GM18868 (cell line): ENCODE measurements at regions not wholly inside any gene's neighbourhood (a gene's known extent, or its start where the extent isn't known, plus 50 kb on each side); places are given as distances from the start of the nearest gene placed in this dataset.
"Not testable (repeated sequence)": the region's sequence is repeated elsewhere in the genome, so short reads cannot be mapped to it uniquely, and the experiment has no call there.

Source experiments
- ATAC-seq: cut with Tn5 transposase; IDR thresholded peaks from one replicate; pipeline ENCODE4 v1.9.1; 2021; ENCODE audit warnings: mild to moderate bottlenecking, moderate library complexity; ENCODE audit not compliant: unreplicated experiment

DNA sequence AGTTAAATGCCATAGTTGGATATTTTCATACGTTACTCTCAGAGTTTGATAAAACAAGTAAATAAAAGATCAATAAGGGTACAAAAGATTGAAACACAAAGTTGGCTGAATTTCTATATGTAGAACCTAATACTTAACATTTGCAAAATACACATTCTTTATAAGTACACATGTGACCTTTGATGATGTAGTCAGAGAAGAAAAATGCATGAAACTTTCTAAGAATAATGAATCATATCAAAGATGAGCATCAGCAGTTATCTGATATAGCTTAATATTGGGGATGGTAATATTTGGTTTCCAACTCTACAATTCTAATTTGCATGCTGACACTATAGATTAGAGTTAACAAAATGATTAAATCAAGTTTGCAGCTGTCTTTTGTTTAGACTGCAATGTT is 188.0 kb upstream of the TGFBR2 start:
- ATAC-seq = no peak

DNA sequence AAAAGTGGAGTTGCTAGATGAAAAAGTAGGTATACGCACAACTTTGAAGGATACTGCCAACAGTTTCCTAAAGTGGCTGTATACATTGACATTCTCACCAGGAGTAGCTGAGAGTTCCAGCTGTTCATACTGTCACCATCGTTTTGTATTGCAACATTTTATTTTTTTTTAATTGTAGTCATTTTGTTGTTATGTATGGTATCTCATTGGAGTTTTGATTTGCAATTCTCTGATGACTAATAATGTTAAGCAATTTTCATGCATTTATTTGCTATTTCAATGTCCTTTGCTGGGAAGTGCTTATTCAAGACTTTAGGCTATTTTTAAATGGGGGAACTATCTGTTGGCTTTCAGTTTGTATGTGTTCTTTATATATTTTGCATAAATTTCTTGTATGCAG is 185.1 kb upstream of the TGFBR2 start:
- no peak for ATAC-seq

DNA sequence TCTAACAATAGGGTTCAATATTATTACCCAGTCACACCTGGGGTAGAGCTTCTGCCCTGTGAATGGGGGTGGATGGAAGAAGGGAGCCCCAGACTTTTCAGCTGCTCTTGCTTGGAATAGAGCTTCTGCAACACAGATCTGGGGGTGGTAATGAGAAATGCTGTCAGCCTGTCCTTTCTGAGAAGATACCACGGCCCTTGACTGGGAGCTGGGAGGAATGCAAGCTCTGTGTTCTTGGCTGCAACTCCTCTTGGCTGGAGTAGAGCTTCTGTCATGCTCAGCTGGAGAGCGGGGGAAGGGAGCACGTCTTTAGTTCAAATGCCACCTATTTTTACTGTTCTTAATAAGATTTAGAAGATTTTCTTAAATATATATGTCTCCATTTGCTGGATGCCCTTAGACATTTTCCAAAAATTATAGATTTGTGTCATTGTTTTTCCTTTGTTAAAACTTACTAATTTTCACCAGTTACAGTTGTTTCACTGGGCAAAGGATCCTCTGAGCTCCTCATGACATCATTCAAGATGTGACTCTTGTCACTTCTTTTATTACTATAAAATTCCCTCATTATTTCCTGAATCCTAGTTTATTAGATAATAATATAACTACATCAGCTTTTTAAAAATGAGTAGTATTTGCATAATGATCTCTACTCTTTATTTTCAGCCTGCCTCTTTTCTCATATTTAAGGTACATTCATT is 180.0 kb upstream of the TGFBR2 start:
- no peak for ATAC-seq

DNA sequence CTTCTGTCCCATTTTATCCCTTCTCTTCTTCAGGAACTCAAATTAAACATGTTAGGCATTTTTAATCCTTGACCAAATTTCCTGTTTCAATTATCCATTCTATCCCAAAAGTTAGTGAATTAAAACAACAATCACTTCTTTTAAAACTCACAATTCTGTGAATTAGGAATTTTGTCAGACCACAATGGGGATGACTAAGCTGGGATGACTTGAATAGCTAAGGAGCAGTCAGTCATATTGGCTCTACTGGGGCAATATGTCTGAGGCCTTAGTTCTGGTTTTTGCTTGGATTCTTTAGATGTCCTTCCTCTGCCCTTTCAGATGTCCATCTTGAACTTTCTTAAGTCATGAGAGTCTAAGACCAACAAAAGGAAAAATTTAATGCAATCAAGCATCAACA is 178.2 kb upstream of the TGFBR2 start:
- ATAC-seq = no peak

DNA sequence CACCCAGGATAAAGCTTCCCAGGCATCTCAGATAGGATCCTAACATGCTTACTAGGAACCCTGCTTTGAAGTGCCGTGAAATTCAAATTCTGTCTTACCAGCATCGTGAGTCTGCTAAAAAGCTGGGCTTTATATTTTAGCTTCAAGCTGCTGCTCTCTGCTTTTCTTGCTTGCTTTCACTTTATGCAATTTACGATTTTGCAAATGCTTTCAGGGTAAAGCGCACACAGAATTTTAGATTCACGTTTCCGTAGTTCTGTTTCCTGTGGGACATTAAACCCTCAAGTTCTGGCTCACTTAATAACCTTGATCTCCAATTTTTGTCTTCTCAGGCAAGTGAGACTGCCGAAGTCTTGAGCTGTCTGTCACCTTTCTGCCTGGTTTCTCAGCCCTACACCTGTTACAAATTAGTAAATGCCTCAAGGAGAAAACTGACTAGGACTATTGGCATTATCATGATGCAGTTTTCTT is 170.5 kb upstream of the TGFBR2 start:
- ATAC-seq = no peak

DNA sequence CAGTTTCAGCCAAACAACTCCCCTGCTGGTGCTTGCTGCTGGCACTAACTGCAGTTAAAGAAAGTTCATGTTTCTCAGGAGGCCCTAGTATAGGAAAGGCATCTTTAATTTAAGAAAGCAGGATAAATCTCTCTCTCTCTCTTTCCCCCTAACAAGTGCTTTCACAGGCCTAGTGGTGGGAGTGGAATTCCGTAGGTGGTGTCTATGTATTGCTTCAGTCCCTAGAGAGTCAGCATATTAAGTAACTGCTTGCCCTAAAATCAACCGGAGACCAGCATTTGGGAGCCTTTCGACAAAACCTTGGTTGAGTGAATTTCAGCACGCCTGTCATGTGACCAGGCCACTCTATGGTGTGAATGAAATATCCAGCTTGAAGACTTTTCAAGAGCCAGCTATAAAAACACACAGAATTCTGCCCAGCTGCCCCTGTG is 169.2 kb upstream of the TGFBR2 start:
- ATAC-seq = no peak

DNA sequence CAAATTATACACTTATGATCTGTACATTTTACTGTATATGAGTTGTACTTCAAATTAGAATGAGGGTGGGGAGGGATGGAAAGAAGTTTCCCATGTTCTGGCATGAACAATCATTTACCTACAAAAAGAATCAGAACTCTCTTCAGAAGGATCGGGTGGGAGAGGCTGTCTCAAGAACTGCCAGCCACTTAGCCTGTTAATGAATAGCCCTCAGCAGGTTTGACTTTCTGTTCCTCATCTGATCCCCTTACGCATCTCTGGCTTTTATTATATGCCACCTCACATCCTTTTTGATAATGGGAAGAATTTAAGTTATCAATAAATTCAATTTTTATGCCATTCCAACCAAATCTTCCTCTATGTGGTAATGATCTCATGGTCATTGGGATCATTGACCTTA is 168.3 kb upstream of the TGFBR2 start:
- no peak for ATAC-seq

DNA sequence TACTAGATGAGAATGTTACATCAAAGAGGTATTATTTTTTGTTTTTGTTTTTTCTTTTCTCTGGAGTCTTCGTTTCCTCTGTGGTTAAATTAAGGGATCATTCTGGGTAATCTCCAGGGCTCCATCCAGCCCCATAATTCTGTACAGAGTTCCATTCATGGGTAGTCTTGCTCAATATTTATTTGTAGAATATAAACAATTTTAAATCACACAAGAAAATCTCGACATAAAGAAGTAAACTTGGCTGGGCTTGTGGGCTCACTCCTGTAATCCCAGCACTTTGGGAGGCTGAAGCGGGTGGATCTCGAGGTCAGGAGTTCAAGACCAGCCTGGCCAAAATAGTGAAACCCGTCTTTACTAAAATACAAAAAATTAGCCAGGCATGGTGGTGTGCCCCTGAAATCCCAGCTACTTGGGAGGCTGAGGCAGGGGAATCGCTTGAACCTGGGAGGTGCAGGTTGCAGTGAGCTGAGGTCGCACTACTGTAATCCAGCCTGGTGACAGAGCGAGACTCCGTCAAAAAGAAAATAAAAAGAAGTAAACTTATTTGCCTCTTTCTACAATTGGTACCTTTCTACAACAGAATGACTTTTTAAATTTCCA is 166.8 kb upstream of the TGFBR2 start:
- ATAC-seq = no peak

DNA sequence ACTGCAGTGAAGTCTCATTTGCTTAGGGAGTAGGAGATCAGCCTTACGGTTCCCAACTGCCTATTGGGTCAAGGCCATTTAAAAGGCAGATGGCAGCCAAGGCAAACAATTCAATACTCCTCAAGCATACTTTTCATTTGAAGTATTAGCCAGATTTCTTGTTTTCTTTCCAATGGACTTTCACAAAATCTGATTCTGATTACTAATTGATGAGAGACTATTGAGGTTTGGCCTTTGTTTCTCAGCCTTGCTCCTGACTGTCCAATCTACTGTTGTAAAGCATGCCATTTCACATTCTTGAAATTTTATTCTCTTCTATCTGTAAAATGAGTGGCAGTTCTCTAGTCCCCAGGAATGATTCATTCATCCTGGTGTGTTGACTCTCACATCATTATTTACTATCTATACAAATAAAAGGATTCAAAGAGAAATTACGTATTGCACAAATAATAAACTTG is 166.2 kb upstream of the TGFBR2 start:
- no peak for ATAC-seq

DNA sequence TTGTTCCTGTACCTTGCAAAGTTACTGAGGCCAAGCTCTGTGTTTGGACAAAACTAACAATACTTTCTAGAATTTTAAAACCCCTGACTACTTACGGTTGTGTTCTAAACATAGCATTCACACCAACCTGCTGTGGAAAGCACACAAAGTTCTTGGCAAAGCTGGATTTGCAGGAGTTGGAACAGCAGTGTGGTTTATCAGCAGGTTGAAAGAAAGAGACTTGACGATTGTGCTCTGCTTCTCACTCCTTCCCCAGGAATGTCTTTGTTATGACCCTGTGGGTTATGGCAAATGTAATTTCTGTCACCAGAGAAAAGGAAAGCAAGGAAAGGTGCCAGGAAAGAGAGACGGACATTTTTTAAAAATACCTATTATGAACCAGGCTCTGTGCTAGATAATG is 165.5 kb upstream of the TGFBR2 start:
- no peak for ATAC-seq

DNA sequence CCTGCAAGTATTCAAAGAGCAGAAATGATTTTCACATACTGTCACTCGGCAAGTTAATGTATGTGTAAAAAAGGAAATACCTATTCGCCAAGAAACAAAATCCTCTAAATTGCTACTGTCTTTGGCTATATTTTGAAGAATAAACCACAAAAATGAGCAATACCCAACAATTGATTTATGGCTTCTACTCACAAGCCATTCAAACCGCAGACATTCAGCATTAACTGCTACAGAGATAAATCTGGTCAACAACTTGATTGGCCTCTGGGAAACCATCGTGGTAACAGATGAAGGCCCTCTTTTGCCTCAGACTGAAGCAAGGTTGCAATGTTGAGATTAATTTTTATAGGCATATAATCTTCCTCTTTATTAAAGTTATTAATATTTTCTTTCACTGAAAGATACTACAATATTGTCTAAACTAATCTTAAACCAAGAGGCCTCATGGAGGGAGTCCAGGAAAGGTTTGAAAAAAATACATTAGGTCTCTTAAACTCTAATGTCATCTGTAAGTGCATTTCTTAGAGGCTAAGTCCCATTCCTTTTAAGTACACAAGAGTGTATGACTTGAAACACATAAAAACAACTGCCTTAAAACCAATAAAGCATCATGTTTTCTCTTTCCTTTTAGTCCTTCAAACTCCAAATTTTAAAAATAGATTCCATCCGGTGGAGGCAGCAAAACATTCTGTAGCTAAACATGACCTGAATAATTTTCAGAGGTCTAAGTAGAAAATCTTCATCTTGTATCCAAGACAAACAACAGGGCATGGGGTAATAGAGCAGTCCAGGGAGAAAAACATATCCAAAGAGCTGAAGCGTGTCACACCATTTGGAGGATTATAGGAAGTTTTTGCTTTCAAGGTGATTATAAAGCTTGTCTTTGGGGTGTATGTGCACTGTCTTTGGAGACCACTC is 162.4 kb upstream of the TGFBR2 start:
- ATAC-seq = no peak

DNA sequence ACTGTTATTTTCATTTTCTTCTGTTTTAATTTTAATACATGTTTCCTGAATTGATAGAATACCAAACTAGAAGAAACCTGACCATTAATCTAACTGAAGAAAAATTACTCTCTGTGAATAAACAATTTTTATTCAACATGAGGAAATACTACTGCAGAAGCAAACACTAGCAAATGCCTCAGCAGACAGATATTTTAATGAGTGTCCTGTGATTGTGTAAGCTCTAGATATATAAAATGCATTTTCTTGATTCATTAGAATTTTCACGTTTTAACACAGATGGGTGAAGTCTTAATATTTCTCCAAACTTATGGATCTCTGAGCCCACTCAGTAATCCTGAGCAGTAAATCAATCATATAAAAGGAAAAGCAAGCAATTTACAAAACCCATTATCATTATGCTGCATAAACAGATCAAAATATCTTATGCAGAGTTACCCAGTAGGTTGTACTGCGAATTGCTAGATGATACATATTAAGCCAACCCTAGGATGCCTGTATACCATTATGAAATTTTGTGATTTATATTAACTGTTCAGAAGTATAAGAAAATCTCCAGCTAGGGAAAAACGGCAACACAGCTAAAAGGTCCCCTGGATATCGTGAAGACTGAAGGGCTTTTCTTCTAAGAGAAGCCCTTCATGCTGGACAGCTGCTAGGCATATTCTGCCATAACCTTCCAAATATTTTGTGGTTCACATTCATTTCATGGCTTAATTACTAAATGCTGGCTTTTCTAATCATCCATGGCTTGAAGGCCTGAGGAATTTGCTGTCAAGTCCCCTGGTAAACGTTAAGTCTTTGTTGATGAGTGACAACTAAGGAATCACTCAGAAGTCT is 157.7 kb upstream of the TGFBR2 start:
- no peak for ATAC-seq

DNA sequence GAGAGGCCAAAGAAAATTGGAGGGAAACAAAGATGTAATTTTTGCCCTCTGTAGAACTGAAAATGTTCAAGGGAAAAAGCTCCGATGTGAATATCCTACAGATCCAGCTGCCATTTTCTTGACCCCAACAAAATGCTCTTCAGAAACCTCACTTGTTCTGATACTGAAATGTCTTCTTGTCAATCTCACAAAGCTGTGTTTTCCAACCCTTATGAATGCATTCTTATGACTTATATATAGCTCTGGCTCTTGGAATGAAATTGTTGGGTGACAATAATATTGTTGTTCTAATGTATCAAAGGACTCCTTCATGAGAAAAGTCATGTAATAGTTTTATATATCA is 157.1 kb upstream of the TGFBR2 start:
- ATAC-seq = no peak

DNA sequence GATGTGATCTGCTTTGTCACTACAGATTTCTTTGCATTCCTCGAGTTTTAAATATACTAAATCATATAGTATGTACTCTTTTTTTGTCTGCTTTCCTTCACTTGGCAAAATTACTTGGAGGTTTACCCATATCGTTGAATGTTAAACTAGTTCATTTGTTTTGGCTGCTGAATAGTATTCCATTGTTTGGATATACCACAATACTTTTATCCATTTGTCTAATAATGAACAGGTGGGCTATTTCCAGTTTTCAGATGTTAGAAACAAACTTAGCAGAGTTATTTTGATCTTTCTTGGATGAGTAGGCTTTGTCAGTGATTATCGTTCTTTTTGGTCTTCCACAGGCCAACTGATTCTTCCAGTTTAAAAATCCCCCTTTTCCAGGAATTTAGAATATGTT is 154.0 kb upstream of the TGFBR2 start:
- no peak for ATAC-seq

DNA sequence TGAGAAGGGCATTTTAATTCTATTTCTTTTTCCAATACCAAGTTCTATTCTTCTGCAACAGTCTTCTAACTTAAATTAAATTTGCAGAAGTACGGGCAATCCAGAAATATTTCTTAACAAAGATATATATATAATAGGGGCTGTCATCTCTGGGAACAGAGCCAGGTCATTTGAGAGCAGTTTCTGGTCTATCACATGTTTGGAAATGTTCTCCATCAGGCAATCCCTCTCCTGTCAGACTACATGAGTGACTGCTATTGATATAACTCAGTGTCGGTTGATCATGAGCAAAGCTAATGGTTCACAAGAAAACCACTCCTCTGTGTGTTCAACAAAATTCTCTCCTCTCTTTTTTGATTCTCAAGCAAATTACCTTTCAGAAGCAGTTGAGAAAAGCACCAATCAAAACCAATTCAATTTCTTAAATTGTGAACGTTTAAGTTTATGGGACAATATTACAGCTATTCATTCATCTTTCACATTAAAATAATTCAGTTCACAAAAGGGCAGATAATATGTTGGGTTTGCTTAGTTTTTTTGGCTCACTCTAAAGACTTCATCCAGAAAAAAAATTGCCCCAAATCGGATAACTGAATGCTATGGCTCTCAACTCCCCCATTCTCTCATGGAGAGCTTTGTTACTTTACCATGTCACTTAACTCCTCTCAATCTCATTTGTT is 152.9 kb upstream of the TGFBR2 start:
- no peak for ATAC-seq

DNA sequence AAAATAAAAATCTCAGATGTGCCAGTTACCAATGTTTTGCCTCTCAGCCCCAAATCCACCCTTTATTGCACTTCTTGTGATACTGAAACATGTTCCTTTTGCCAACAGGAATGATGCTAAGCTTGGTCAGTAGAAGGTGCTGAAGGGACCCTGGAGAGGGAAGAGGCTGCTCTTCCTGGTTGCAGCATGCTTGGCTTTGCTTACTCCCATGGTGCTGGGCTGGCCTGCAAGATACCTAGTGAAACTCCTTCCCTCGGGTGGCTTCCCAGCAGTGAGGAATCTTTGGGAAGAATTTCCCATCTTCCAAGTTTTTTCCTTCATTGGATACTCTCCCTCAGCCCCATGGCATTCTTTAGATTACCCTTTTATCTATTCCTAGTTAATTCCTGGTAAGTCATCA is 151.8 kb upstream of the TGFBR2 start:
- ATAC-seq = no peak

DNA sequence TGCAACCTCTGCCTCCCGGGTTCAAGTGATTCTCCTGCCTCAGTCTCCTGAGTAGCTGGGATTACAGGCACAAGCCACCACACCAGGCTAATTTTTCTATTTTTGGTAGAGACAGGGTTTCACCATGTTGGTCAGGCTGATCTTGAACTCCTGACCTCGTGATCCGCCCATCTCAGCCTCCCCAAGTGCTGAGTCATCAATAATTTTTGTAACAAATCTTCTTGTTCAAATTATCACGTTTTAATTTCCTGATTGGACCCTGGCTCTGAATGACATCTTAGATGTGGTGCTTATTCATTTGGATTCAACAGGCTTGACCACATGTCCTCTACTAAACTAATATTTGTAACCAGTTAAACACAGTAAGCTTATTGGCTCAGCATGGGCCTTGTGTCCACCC is 151.3 kb upstream of the TGFBR2 start:
- not testable (repeated sequence) for ATAC-seq

DNA sequence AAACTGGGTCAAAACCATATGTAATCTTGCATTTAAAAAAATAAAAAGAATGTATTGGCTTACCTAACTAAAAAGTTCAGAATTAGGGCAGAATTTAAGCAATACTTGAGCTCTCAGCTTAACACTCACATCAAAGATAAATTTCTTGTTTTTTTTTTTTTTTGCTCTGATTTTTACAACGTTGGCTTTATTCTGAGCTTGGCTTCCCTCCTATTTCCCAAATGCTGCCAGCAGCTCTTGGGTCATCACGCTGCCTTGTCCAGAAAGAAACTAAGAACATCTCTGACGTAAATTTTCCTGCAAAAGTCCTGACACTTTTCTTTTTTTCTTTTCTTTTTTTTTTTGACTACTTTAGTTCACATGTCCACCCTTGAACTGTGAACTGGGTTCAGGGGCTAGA is 150.6 kb upstream of the TGFBR2 start:
- no peak for ATAC-seq

DNA sequence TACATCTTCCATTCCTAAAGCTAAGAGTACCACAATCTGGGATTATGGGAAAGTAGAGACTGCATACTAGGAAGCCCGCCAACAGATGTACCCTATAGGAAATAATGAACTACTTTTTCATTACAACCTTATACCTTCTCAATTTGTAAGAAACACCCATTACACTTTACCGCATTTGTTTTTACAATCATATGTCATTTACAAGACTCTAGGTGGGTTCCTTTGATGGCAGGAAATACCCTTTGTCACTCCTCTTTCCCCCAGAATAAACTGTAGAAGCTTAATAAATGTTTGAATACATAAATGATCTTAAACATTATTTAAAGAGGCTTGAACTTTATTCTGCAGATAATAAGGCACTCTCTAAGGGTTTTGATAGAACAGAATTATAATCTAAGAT is 150.1 kb upstream of the TGFBR2 start:
- no peak for ATAC-seq

DNA sequence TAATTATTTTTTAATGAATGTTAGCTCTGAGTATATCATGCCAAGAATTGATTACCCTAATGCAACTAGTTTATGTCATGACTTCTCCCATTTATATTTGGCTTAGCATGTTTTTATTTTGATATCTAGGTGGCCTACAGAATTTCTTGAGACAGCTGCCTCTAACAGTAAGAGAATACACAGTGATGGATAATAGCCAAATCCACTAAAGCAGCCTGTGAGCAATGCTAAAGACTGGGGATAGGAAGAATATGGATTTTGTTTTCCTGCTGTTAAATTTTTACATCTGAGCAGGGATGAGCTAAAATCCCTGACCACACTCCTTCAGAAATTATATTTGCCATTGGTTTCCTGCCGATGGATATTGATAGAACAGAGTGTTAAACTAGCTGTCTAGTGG is 149.3 kb upstream of the TGFBR2 start:
- ATAC-seq = no peak
